HG02571 (cell line): ENCODE measurements at regions not wholly inside any gene's neighbourhood (a gene's known extent, or its start where the extent isn't known, plus 50 kb on each side); places are given as distances from the start of the nearest gene placed in this dataset.

Source experiments
- ATAC-seq: cut with Tn5 transposase; IDR thresholded peaks from one replicate; pipeline ENCODE4 v1.9.1; 2021; ENCODE audit warnings: mild to moderate bottlenecking, moderate library complexity; ENCODE audit not compliant: unreplicated experiment

DNA sequence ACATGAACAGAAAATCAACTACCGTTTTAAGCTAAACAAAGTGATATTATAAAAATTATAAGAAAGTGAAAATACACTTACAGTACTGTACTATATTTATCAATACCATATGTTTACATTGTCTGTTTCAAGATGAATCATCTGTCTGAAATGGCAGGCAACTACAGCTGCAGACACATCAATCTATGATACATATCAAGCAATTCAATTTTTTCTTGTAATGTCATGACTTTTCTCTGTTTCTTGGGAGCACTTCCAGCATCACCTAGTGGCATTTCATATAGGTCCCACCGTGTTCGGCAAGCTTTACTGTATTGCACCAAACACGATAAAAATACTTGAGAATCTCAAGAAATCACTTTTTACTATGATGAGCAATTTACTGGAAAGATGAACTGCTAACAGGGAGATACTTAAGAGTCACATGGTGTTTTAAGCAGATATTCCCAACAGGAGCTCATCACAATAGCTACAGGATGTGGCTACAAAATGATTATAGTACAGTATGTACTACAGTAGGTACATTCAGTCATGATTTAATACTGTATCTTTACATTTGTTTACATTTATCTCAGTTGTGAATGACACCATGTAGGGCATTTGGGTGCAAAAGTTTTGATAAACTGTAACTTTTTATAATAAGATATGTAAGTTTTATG, 207.4 kb downstream of the ADAM29 start:
- ATAC-seq, result no peak

DNA sequence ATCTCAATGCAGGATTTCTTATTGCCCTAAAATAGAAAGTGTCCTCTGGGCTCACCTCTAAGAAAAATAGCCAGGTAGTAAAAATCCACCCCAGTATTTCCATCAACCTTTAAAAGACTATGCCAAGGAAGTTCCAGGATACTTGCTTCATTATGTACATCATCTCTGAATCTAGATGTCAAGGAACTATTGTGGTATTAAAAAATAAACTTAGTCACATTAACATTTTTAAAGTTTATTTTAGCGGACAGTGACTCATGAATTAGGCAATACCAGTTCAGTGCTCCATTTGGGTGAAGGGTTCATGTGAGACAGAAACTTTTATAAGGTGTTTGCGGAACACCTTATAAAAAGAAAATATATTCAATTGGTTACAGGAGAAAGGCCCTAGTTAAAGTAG, 209.2 kb downstream of the ADAM29 start:
- ATAC-seq, result no peak

- no peak for ATAC-seq
Observed at GRCh38 chr4:175129797-175130196, 211.6 kb downstream of the ADAM29 start.

DNA sequence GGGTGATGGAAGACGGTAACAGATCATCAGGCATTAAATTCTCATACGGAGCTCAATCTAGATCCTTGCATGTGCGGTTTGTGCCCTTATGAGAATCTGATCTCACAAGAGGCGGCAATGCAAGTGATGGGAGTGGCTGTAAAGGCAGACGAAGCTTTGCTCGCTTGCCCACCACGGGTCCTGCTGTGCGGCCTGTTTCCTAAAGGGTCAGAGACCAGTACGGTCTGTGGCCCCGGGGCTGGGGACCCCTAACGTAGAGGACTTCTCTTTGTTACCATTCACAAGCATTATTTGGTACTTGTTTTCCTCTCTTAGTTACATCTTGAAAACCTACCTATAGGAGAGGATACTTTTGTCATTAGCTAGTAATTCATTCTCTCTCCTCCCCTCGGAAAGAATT, 221.0 kb downstream of the ADAM29 start:
- no peak for ATAC-seq

DNA sequence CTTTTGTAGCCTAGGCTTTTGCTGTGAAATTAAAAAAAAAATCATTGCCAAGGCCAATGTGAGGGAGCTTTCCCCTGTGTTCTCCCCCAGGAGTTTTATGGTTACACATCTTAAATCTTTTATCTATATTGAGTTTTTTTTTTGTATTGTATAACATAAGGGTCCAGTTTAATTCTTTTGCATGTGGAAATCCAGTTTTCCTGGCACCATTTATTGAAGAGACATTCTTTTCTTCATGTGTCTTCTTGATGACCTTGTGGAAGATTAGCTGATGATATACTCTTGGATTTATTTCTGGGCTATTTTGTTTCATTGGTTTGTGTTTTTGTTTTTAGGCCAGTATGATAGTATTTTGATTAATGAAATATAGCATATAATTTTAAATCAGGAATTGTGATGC, 225.0 kb downstream of the ADAM29 start:
- no peak for ATAC-seq

GRCh38 chr4:175146799-175147198, 228.6 kb downstream of the ADAM29 start:
- no peak for ATAC-seq

DNA sequence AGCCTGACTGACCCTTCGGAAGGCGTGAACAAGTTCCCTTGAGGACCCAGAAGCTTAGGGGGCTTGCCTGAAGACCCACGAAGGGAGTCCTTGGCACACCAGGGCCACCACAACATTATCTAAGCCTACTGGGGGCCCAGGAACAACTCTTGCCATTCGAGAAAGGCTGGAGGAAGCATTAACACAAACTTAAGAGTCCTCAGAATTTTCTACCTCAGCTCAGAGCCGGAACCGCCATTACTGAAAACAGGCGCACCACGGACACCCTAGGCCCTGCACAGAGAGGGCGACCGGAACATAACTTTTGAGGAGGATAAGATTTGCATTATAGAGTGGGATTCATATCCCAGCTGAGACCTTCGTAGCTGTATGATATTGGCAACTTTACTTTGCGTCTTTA, 229.1 kb downstream of the ADAM29 start:
- ATAC-seq, result no peak

GRCh38 chr4:175166020-175166419, 247.9 kb downstream of the ADAM29 start:
- no peak for ATAC-seq

DNA sequence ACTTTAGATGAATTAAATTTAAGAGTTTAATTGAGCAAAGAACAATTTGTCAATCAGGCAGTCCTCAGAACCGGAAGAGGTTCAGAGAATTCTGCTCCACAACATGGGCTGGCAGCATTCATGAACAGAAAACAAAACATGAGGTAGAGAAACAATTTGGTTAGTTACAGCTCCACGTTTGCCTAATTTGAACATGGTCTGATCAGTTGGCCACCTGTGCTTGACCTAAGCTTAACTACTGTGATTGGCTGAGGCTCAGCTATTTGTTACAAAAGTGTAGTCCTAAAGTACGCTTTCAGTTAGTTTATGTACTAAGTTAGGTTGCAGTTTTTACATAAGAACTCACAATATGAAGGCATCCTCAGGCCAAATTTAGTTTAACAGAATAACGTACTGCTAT, 258.6 kb downstream of the ADAM29 start:
- no peak for ATAC-seq

GRCh38 chr4:175190654-175191053, 272.5 kb downstream of the ADAM29 start:
- no peak for ATAC-seq

- ATAC-seq, result no peak
Observed at GRCh38 chr4:175198056-175198455, 279.9 kb downstream of the ADAM29 start.

GRCh38 chr4:175215208-175215607, 297.1 kb downstream of the ADAM29 start:
- no peak for ATAC-seq

GRCh38 chr4:175215657-175216056, 297.5 kb downstream of the ADAM29 start:
- no peak for ATAC-seq

GRCh38 chr4:175229154-175229553, 311.0 kb downstream of the ADAM29 start:
- no peak for ATAC-seq

- no peak for ATAC-seq
Observed at GRCh38 chr4:175234162-175234561, 316.0 kb downstream of the ADAM29 start.

DNA sequence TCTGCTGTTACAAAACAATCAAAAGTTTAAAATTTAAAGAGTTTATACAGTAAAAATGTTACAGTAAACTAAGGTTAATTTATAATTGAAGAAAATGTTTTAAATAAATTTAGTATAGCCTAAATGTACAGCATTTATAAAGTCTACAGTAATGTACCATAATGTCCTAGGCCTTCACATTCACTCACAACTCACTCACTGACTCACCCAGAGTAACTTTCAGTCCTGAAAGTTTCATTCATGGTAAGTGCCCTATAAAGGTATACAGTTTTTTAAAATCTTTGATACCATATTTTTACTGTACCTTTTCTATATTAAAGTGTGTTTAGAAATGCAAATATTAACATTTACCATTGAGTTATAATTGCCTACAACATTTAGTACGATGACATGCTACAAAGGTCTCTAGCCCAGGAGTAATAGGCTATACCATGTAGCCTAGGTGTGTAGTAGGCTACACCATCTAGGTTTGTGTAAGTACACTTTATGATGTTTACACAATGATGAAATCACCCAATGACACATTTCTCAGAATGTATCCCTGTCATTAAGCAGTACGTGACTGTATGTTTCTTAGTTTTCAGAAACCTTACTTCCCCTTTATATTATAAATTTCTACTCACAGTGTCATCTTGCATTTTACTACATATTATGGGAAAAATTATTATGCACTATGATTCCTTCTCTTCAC, 320.8 kb downstream of the ADAM29 start:
- ATAC-seq, result no peak

GRCh38 chr4:175246941-175247340, 328.8 kb downstream of the ADAM29 start:
- no peak for ATAC-seq

DNA sequence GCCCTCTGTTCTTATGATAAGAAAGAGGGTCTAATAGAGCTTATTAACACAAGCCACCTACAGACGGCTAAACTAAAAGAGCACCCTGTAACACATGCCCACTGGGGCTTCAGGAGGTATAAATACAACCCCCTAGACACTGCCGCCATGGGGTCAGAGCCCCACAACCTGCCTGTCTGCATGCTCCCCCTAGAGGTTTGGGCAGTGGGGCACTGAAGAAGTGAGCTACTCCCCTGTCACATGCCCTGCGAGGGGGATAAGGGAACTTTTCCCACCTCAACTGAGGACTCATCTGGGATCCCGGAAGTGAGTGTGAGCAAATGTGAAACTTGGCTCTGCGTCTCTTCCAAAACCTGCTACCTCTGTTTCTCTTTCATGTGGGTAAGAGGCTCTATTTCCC, 334.5 kb downstream of the ADAM29 start:
- no peak for ATAC-seq

- ATAC-seq, result no peak
Observed at GRCh38 chr4:175253184-175253902, 335.2 kb downstream of the ADAM29 start.

- ATAC-seq, result no peak
Observed at GRCh38 chr4:175263537-175263936, 345.4 kb downstream of the ADAM29 start.

DNA sequence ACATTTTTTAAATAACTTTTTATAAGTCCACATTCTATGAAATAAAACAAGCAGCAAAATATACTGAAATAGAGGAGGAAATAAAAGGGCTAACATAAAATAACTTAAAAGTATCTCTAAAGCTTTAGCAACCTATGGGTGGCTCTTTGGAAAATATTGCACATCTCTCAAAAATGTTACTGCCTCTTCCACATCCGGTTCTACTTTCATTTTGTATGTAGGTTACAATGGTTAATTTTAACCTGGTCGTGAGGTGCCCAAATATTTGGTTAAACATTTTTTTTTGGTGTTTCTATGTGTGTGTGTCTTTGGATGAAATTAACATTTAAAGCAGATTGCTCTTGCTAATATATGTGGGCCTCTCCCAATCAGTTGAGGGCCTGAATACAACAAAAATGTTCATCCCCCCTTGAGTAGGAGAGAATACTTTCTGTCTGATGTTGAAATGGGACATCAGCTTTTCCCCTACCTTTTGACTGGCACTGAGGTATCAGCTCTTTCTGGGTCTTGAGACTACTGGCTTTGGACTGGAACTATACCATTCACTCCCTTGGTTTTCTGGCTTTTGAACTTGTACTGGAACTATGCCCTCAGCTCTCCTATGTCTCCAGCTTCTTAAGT, 353.0 kb downstream of the ADAM29 start:
- ATAC-seq, result peak; percentile 61
